HG02571 (cell line): ENCODE measurements at regions not wholly inside any gene's neighbourhood (a gene's known extent, or its start where the extent isn't known, plus 50 kb on each side); places are given as distances from the start of the nearest gene placed in this dataset.

Experiments used
- ATAC-seq: cut with Tn5 transposase; IDR thresholded peaks from one replicate; pipeline ENCODE4 v1.9.1; 2021; ENCODE audit warnings: mild to moderate bottlenecking, moderate library complexity; ENCODE audit not compliant: unreplicated experiment

DNA sequence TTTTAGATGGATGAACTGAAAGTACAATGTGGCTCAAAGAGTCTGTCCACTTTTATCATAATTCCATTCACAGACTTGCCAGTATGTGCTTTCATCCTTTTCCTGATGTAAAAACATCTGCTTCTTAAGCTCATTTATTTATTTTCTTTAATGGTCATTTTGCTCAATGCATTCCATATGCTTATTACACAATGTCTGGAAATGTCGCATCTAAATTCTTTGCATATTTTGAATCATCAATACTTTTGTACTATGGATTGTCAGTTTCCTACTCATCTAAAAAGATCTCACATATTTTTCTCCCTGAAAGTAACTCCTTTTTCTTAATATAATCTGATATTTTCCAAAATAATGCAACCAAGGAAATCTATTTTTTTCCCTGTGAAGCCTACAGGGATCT, 1315.8 kb downstream of the EFNB2 start:
- no peak for ATAC-seq

DNA sequence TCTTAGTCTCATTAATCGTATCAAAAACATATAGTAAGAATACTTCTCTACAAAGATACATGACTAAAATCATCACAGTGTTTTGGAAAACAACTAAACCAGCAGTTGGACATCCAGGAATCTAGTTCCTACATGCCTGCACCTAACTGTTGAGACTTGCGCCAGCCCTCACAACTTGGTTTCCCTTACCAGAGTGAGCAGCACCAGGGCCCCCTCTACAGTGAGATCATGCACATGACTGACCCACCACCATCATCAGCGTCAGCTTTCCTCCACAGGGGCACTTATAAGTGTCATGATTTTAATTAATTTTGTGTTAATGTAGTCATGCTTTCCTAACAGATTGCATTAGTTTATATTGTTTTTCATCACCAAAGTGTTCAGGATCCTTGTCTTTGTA, 1322.0 kb downstream of the EFNB2 start:
- ATAC-seq, result no peak

DNA sequence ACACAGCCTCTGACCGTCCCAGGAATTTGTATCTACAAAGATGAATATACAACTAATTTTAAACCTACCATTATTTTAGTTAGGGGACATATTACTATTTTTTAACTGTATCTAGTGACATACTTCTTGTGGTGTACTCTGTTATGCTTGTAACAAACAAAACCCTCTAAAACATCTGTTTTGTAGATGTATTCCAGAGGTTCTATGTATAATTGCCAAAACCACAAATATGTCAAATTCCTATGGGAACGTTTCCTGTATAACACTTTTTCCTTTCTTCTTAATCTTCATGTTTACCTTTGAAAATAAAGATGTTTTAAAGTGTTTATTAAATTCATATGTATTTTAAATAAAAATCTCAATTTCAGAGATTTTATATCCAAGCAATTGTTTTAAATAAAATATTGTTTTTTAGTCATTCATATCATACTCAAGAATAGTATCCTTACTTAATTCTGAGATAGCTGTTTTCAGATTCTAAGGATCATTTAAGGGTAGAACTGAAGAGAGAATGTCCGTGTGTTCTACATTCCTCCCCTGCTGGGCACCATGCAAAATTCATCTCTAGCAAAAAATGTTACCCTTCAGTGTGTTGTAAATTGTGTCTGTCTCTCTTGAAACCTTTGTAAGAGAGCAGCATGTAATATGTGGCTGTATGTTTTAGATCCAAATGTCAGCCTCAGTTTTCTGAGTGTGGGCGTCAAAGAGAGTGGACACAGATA, 1327.7 kb downstream of the EFNB2 start:
- ATAC-seq, result no peak

DNA sequence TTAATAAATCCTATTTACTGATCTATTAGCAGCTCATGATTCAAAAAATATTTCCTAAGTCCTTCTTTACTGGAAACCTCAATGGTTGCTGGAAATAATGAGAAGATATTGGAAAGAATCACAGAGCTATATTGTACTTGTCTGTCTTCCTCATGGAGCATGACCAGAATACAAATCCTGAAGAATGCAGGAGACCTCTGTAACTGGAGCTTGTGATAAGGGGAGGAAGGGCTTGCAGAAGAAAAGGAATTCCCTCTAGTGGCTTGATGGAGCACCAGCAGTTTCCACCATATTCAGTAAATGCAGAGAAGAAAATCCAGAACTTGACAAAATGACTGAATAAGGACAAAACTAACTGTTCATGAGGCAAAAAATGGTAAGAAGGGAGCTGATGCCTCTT, 1333.1 kb downstream of the EFNB2 start:
- ATAC-seq, result no peak

DNA sequence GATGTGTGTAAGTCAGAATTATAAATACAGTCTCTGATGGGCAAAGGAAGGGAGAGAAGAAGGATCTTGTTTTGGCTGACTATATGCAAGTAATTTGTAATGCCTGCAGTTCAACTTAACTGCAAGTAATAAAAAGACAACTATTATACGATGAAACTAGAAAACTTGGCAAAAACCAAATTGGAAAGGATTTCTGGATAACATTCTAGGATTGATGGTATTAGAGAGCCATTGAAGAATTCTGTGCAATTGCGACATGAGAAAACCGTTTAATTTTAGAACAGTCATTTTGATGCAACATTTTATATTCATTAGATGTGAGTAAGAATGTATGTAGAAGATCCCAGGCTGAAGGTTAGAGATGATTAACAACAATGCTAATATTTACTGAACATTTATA, 1334.1 kb downstream of the EFNB2 start:
- no peak for ATAC-seq

DNA sequence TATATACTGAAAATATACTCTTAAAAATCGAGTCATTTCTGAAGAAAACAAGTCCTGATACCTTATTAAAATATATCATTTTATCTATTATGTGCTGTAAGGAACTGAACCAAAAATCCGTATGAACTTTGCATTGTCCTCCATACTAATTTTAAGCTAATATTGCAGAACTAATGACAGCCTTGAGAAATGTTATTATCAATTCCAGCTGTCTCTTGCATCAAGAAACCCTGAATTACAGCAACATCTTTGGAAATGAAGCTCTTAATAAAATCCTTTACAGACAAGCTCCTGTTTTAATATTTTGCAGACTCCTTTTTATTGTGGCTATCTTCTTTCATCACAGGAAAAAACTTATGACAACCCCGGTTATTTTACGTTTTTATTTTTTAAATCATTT, 1335.3 kb downstream of the EFNB2 start:
- no peak for ATAC-seq

DNA sequence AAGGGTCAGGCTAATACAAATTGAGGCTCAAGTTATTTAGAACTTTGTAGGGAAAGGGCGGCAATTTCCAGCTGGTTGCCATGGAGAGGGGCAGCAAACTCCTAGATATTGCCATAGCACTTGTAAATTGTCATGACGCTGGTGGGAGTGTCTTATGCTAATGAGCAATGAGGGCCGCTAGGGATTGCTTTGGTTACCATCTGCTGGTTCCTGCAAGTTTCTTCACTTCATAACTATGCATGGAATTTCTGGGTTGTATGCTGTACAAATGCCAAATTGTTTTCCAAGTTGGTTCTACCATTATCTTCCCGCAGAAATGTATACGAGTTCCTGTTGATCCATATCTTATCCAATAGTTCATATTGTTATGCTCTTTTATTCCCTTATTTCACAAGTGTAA, 1339.4 kb downstream of the EFNB2 start:
- no peak for ATAC-seq

DNA sequence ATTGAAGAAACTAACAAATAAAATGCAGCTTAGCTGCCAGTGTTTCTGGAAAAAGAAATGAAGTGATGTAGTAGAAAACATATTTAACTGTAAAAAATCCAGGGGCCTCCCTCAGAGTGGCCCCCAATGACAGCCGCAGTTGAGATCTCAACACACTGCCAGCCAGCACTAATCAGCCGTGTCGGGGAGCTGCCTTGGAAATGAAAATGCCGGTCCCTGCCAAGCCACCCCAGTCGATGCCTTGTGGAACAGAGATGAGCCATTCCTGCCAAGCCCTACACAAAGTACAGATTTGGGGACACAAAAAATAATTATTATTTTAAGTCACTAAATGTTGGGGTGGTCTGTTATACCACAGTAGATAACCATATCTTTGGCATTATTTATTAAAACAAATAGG, 1342.4 kb downstream of the EFNB2 start:
- ATAC-seq, result no peak

DNA sequence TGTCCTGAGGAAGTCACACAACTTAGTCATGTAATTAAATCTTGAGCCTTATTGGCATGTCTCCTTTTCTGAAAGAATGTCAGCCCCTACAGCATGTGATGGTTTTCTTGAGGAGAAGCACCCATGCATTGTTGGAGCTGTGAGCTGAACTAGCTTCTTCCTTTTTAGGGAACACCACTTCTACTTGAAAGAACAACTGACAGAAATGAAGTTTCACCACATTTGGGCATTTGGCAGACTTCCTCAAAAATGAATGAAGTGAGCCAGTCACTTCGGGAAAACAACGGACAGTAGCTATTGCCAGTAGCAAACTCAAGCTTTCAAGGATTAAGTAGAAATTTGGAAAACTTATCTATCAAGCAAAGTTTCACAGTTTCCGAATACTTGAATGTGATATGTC, 1351.3 kb downstream of the EFNB2 start:
- no peak for ATAC-seq

DNA sequence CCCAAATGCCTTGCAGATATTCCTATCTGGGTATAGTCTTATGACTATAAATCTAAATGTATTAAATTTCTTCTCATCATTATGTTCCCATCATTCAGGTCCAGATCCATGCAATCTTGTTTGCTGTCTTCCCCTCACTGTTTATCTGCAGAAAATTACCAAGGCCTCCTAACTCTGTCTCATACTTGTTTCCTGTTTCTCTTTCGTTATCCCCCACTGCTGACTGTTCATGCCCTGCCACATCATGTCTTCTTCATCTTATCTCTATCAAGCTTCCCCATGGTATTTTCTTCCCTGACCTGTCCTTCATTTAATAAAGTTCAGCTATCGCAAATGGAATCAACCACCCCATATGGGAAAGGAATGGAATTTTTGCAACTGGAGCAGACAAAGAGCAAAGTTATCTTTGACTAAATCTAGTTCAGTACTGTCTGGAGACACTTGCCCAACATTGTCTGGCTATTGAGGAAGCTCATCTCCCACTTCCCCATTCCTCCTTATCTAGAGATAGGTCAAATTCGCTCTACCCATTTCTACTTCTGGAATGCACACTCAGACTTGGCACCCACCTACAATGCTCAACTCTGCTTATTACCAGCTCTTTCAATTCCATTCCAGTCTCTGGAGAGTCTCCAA, 1358.1 kb downstream of the EFNB2 start:
- peak; percentile 54 for ATAC-seq

DNA sequence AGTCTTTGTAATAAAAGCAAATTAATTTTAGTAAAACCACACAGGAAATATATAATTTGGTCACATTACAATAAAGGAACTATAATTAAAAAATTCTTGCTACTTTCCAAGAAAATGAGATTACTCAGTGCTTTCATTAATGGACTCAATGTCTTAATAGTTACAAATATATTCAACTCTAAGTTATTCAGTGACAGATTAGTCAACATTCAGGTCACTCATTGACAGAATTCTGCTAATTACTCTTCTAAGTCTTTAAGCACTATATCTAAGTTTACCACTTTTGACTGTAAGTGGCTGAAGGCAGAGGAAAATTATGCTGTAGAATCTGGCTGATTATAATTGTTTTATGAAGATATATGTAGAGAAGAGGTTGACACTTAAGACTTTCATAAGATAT, 1365.0 kb downstream of the EFNB2 start:
- ATAC-seq, result no peak

DNA sequence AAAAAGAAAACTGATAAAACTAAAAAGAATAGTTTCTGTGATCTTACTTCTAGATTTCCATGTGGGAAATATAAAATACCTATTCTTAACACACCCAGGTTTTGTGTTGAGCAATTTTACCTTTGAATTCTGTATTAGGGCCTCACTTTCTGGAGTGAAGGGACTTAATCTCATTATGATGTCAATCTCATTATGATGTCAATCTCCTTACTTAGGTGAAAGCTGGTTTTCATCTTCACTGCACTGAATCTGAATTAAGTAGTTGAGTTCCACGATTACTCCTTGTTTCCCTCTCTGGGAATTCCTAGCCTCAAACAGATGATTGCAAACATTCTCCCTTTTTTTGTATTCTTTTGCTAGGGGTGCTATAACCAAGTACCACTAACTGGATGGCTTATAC, 1367.2 kb downstream of the EFNB2 start:
- no peak for ATAC-seq

DNA sequence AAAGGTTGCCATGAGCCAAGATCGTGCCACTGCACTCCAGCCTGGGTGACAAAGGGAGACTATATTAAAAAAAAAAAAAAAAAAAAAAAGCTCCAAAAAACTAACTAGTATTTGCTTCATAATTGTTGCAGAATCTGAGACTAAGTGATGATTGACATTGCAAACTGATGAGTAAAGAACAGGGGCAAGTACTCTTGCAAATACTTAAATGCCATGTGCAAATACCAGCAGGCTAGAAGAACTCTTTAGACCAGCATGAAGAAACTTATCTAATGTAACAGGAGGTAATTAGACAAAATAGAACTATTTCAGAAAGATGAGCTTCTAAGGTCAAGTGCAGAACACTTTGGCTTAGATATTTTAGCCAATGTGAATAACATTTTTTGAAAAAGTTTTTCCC, 1368.1 kb downstream of the EFNB2 start:
- no peak for ATAC-seq

DNA sequence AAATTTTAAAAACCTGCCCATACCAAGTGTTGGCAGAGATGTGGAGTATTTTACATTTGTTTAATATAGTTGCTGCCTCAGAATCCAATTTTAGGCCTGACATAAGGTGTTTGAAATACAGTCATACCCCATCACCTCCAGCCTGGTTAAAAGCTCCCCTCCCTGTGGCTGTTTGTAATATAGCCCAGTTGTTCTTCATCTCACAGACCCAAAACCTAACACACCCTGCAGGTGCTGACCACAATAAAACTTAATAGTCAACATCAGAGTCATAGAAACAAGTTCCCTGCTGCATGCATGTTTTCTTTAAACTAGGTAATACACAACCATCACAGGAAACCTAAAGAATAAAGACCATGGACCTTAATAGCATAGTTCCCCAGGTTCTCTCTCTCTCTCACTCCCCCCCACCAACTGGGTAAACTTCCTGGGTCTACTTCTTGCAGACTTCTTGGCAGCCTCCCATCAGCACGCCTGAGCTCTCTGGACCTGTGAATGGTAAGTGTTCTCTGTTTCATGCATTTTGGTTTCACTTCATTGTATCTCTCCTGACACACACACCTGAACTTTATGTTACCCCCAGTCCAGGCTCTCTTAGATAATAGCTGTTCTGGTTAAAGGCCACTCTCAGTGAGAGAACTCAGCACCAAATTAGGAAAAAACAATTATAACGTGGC, 1369.9 kb downstream of the EFNB2 start:
- peak; percentile 93 for ATAC-seq

DNA sequence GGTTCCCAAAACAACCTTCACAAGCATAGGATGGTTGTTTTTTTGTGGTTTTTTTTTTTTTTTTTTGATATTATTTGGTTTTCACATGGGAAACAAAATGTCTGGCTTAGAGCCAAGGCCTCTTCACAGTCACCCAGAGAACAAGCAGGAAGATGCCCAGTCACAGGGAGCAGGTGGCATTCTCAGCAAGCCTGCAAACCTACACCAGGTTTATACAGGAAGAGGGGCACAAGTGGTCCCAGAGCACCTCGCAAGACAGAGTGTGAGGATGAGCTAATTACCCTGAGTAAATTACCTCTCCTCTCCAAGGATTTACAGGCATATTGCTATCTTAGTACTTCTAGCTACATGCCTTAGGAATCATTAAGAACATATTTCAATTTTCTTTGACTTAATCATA, 1375.6 kb downstream of the EFNB2 start:
- no peak for ATAC-seq

DNA sequence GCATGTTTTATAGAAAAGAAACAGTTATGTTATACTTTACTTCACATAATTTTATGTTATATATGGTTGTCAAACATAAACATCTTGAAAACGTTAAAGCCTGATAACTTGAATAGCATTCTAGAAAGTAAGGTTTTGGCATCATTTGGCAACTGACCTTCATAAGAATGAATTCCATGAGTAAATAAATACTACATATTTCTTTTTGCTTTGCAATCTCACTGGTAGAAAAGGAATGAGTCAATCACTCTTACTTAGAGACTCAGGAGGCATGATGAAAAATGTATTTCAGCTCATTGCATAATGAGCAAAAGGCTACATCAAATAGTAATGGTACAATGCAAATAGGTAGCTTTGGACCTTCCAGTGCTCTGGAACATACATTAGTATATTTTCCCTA, 1381.9 kb downstream of the EFNB2 start:
- no peak for ATAC-seq

DNA sequence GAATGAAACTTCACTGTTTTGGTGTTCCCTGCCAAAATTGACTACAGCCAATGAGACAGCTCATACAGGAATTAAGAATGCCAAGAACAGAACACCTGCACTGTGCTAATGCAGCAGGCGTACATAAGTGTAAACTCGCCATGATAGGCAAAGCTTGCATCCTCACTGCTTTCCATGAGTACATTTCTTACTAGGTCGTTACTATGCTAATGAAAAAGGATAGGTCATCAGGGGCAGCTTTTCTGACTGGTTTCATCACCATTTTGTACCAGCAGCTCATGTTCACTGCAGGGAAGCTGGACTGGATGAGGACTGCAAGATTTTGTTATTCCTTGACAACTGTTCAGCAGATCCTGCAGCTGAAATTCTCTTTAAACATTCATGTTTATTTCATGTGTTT, 1383.8 kb downstream of the EFNB2 start:
- no peak for ATAC-seq

DNA sequence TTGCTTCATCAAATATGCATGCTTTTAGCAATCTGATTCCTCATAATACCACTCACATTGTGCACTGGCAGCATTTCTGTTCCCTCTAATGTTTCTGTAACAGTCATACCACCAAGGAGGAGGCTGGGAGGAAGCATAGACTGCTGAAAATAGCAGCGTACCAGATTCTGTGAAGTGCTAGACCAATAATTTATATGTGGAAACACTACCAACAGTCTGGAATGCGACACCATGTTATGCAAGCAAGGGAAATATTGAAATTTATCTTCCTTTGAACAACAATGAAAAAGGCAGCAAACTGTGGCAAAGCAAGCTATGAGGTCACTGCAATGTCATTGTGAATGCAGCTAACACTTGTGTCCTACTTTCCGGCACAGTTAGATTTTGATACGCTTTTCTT, 1388.0 kb downstream of the EFNB2 start:
- no peak for ATAC-seq

DNA sequence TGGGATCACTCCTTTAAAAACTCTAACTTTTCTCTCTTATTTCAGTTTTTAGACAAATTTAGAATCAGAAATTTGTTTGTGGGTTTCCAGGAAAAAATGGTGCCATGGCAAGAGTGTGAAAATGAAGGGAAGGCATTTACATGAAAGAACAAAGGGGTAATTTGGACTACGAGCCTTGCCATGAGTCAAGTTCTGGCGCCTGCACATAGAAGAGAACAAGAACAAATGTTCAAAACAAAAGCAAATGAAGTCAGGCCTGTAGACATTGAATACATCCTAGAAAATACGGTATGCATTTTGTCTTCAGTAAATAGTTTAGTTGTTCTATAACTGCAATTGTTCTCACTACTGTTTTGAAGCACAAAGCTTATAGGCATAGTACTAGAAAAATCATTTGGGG, 1390.5 kb downstream of the EFNB2 start:
- ATAC-seq, result no peak

DNA sequence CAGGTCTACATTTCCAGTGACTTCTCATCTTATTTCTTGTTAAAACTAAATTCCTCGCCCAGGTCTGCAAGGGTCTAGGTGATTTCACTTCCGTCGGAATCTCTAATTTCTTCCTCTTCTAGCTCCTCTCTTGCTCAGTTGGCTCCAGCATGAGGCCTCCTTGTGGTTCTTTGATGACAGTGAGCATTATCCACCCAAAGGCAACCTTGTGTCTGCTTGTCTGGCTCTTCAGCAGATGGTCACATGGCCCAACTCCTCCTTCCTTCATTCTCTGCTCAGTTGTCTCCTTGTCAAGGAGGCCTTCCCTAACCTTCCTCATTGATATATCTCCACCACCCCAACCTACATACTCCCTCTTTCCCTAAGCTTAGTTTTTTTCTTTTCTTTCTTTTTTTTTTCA, 1391.4 kb downstream of the EFNB2 start:
- ATAC-seq, result no peak

DNA sequence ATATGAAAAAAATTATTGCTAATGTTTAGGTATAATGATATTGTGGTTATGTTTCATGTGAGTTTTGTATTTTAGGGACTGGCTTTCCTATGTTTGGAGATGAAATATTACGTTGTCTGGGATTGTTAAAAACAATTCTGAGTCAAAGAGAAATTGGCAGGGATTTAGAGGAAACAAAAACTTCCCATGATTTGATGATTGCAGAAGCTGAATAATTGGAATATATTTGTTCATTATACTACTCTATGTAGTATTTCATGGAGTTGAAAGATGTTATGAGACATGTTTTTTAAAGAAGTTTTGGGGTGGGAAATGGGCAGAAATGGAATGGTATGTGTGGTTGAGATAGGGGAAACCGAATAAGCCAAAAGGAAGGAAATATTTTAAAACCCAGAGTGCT, 1392.9 kb downstream of the EFNB2 start:
- ATAC-seq, result no peak
